BLaER1 treated with 17β-estradiol and CSF1 and Interleukin-3, amounts not matched to agents 10 nM and 100 nM (cell line): ENCODE measurements at regions not wholly inside any gene's neighbourhood (a gene's known extent, or its start where the extent isn't known, plus 50 kb on each side); places are given as distances from the start of the nearest gene placed in this dataset.
"Not testable (repeated sequence)": the region's sequence is repeated elsewhere in the genome, so short reads cannot be mapped to it uniquely, and the experiment has no call there.

Experiments
- H3K27ac ChIP-seq, 11 experiments: shearing (Covaris generic); formaldehyde crosslinking; 2 replicates each; pipeline ENCODE4 v1.8.1; 2022
- H3K27me3 ChIP-seq, 11 experiments: shearing (Covaris generic); formaldehyde crosslinking; 2 replicates each; pipeline ENCODE4 v1.8.1; 2022
- H3K36me3 ChIP-seq, 11 experiments: shearing (Covaris generic); formaldehyde crosslinking; 2 replicates each; pipeline ENCODE4 v1.8.1; 2022
- H3K4me1 ChIP-seq, 10 experiments: shearing (Covaris generic); formaldehyde crosslinking; 2 replicates each; pipeline ENCODE4 v1.8.1; 2022
- H3K4me2 ChIP-seq, 11 experiments: shearing (Covaris generic); formaldehyde crosslinking; 2 replicates each; pipeline ENCODE4 v1.8.1; 2022
- H3K4me3 ChIP-seq, 10 experiments: shearing (Covaris generic); formaldehyde crosslinking; 2 replicates each; pipeline ENCODE4 v1.8.1; 2022
- H3K9ac ChIP-seq, 11 experiments: shearing (Covaris generic); formaldehyde crosslinking; 2 replicates each; pipeline ENCODE4 v1.8.1; 2022
- H3K9me3 ChIP-seq, 11 experiments: shearing (Covaris generic); formaldehyde crosslinking; replicated peaks in 1 of 11; 2 replicates each; pipeline ENCODE4 v1.8.1; 2022
- H4K20me1 ChIP-seq, 11 experiments: shearing (Covaris generic); formaldehyde crosslinking; 2 replicates each; pipeline ENCODE4 v1.8.1; 2022
- Cebpa-rat ChIP-seq, 11 experiments: shearing (Covaris generic); IDR thresholded peaks; 2 replicates each; pipeline ENCODE4 v1.8.1; 2022

DNA sequence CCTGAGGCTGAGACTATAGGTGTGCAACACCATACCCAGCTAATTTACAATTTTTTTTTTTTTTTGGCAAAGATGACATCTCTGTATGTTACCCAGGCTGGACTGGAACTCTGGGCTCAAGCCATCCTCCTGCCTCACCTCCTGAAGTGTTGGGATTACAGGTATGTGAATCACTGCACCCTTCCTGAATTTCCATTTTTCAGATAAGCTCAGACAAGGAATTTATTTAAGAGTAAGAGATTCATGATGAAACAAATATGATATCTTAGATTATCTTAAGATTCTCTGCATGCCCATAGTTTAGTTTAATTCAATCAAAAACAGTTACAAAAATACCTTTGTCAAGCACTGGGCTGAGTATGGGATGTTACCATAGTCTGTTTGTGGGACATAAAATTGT lies 128.4 kb upstream of the BASP1 start:
- no peak overlapping the region for H3K4me3 ChIP-seq
- H3K9me3 ChIP-seq, result no peaks in the 10 kb centered on the region
- no peak overlapping the region for H3K27ac ChIP-seq
- no peaks in the 10 kb centered on the region for H3K27me3 ChIP-seq
- H4K20me1 ChIP-seq, result no peaks in the 10 kb centered on the region
- H3K4me1 ChIP-seq, result peaks cover 3 to 9% (median 6%) of the 10 kb centered on the region in 10 experiments; a peak in 6 of 20 replicates
- TF ChIP-seq Cebpa-rat (IDR thresholded peaks at IDR 0.05), result no peak
- H3K36me3 ChIP-seq, result no peaks in the 10 kb centered on the region
- H3K9ac ChIP-seq, result no peak overlapping the region
- H3K4me2 ChIP-seq, result no peak overlapping the region

DNA sequence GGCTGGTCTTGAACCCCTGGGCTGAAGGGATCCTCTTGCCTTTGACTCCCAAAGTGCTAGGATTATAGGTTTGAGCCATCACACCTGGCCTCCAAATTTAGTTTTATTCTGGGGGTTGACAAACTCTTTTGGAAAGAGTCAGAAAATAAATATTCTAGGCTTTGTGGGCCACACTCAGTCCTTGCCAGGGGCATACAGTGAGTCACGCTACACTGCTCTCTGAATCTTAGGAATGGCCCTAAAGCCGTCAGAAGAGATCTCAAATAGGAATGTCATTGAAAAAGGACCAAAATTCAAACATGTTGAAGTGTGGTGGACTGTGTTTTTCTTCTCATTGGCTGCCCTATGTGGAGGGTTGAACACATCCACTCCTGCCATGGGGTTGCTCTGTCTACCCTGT lies 127.7 kb upstream of the BASP1 start:
- H3K4me1 ChIP-seq, result peaks cover 3 to 9% (median 6%) of the 10 kb centered on the region in 10 experiments; a peak in 6 of 20 replicates
- H3K27ac ChIP-seq, result no peak overlapping the region
- no peak overlapping the region for H3K9ac ChIP-seq
- H3K27me3 ChIP-seq, result no peaks in the 10 kb centered on the region
- H3K4me3 ChIP-seq, result no peak overlapping the region
- no peak for TF ChIP-seq Cebpa-rat (IDR thresholded peaks at IDR 0.05)
- H3K36me3 ChIP-seq, result no peaks in the 10 kb centered on the region
- H4K20me1 ChIP-seq, result no peaks in the 10 kb centered on the region
- no peak overlapping the region for H3K4me2 ChIP-seq
- H3K9me3 ChIP-seq, result no peaks in the 10 kb centered on the region

DNA sequence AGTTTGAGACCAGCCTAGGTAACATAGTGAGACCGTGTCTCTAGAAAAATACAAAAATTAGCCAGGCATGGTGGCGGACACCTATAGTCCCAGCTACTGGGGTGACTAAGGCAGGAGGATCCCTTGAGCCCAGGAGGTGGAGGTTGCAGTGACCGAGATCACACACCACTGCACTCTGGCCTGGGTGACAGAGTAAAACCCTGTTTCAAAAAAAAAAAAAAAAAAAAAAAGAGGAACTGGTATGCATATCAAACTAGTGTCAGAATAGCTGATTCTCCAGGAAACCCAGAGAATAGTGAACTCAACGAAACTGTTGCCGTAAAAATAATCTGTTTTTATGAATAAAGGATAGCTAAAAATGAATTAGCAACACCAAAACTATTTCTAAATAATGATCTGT lies 126.6 kb upstream of the BASP1 start:
- Histone ChIP-seq H3K36me3 (no peaks in the 10 kb centered on the region), H4K20me1 (no peaks in the 10 kb centered on the region; a peak in 1 of 22 replicates), H3K27me3 (no peaks in the 10 kb centered on the region), H3K4me2 (peak overlapping the region in 3 of 11 experiments; percentile 15 to 51 (median 33); a peak in 4 of 22 replicates), H3K9ac (no peak overlapping the region), H3K4me1 (peaks cover 3 to 9% (median 6%) of the 10 kb centered on the region in 10 experiments; a peak in 6 of 20 replicates), H3K4me3 (no peak overlapping the region), H3K9me3 (no peaks in the 10 kb centered on the region), H3K27ac (no peak overlapping the region)
- TF ChIP-seq Cebpa-rat (IDR thresholded peaks at IDR 0.05), result no peak

DNA sequence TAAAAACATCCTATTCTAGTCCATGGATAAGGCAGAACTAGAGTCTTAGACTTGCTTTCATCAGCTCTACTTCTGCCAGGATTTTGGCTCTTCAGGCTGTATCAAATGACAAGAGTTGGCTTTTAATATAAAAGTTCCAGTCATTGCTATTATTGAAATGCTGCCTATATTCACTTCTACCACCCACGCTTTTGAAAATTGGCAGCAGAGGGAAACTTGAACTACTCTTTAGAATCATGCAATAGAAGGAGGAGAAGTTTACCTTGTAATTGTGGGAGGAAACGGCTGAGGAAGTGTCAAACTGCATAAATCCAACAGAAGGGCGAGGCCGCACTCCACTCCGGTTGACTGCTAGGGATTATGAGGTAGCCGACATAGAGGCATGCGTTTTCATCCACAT lies 122.6 kb upstream of the BASP1 start:
- Histone ChIP-seq H3K9ac (no peak overlapping the region), H4K20me1 (no peaks in the 10 kb centered on the region; a peak in 1 of 22 replicates), H3K4me1 (peaks cover 9 to 25% (median 15%) of the 10 kb centered on the region in 10 experiments; a peak in 12 of 20 replicates), H3K27me3 (peaks cover 0 to 8% (median 0%) of the 10 kb centered on the region in 11 experiments; a peak in 2 of 22 replicates), H3K36me3 (no peaks in the 10 kb centered on the region), H3K27ac (no peak overlapping the region), H3K4me2 (0 out of 22 replicates have a peak overlapping the region, but pooled peaks of 1 of the 11 experiments have one; percentile 2), H3K4me3 (no peak overlapping the region), H3K9me3 (no peaks in the 10 kb centered on the region)
- TF ChIP-seq Cebpa-rat (IDR thresholded peaks at IDR 0.05), result no peak

DNA sequence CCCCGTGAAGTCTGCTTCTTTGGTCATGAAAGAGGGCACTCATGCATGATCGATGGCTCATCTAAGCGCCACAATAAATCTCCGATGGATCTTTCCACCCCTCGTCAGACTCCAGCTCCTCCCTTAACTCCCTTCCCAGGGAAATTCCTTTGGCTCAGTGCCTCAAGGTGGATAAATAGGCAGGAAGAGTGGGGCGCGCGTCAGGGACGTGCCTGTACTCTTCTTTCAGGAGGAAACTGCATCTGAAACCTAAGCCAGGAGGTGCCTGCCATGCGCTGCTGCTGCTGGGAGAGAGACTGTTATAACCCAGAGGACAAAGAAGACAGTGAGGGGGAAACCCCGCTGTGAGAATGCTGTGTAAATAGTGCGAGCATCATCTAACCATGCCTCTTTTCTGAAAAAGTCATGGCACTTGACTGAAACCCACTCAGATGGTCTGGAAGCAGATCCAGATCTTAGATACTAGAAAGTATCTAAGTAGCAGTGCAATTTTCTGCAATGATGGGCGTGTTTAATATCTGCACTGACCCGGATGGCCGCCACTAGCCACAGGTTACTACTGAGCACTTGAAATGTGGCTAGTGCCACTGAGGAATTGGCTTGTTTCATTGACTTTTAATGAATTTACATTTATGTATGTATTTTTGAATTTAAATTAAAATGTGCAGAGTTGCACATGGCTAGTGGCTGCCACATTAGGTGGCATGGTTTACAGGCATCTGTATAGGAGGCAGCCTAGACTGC lies 120.3 kb upstream of the BASP1 start:
- H3K4me2 ChIP-seq, result peak overlapping the region in 9 of 11 experiments; percentile 17 to 64 (median 40); a peak in 16 of 22 replicates
- peaks cover 0 to 8% (median 0%) of the 10 kb centered on the region in 11 experiments; a peak in 2 of 22 replicates for H3K27me3 ChIP-seq
- no peaks in the 10 kb centered on the region for H3K36me3 ChIP-seq
- no peaks in the 10 kb centered on the region for H3K9me3 ChIP-seq
- peak overlapping the region in 1 of 11 experiments; percentile 30; a peak in 1 of 22 replicates for H3K9ac ChIP-seq
- no peaks in the 10 kb centered on the region; a peak in 1 of 22 replicates for H4K20me1 ChIP-seq
- H3K4me1 ChIP-seq, result peaks cover 2 to 19% (median 10%) of the 10 kb centered on the region in 10 experiments; a peak in 13 of 20 replicates
- no peak for TF ChIP-seq Cebpa-rat (IDR thresholded peaks at IDR 0.05)
- no peak overlapping the region for H3K4me3 ChIP-seq
- no peak overlapping the region for H3K27ac ChIP-seq

DNA sequence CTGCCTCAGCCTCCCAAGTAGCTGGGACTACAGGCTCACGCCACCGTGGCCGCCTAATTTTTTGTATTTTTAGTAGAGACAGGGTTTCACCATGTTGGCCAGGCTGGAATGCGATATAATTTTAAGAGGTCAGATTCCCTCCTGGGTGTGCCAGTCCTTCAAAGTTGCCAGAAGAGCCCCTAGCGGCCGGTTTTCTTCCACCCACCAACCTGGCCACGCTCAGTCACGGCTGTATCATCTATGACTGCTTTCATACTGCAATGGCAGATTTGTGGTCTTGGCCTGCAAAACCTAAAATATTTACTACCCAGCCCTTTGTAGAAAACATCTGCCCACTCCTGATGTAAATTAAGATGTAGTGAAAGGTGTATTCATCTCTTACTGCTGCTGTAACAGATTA lies 117.5 kb upstream of the BASP1 start:
- no peaks in the 10 kb centered on the region for H3K9me3 ChIP-seq
- no peak overlapping the region for H3K9ac ChIP-seq
- no peaks in the 10 kb centered on the region for H3K36me3 ChIP-seq
- no peaks in the 10 kb centered on the region; a peak in 1 of 22 replicates for H4K20me1 ChIP-seq
- no peak for TF ChIP-seq Cebpa-rat (IDR thresholded peaks at IDR 0.05)
- peaks cover 0 to 8% (median 0%) of the 10 kb centered on the region in 11 experiments; a peak in 2 of 22 replicates for H3K27me3 ChIP-seq
- no peak overlapping the region for H3K4me3 ChIP-seq
- no peak overlapping the region for H3K27ac ChIP-seq
- H3K4me2 ChIP-seq, result no peak overlapping the region
- peaks cover 6 to 30% (median 15%) of the 10 kb centered on the region in 10 experiments; a peak in 14 of 20 replicates for H3K4me1 ChIP-seq

DNA sequence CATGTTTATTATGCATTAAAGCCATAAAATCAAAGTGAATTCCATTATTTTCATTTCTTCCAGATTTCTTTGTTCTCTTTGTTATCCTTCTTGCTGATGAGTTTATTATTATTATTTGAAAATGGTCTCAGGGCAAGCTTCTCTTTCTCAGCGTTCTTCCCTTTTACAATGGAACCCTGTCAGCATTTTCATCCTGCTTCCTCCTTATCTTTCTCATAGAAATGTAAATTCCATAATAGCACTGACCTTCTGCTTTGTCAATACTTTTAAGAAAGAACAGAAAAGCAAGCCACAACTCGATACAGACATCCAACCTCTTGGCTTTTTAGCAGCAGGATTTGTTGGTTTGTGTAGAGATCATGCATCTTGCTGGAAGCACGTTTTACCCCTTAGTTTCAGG lies 114.0 kb upstream of the BASP1 start:
- Histone ChIP-seq H3K27me3 (no peaks in the 10 kb centered on the region), H3K4me2 (peak overlapping the region in 3 of 11 experiments; percentile 29 to 70 (median 65); a peak in 6 of 22 replicates), H3K27ac (peak overlapping the region in 1 of 11 experiments; percentile 57; a peak in 1 of 22 replicates), H3K4me3 (no peak overlapping the region), H3K9me3 (no peaks in the 10 kb centered on the region), H3K4me1 (peaks cover 0 to 55% (median 5%) of the 10 kb centered on the region in 10 experiments; a peak in 14 of 20 replicates), H3K36me3 (no peaks in the 10 kb centered on the region), H4K20me1 (no peaks in the 10 kb centered on the region), H3K9ac (no peak overlapping the region)
- no peak for TF ChIP-seq Cebpa-rat (IDR thresholded peaks at IDR 0.05)

DNA sequence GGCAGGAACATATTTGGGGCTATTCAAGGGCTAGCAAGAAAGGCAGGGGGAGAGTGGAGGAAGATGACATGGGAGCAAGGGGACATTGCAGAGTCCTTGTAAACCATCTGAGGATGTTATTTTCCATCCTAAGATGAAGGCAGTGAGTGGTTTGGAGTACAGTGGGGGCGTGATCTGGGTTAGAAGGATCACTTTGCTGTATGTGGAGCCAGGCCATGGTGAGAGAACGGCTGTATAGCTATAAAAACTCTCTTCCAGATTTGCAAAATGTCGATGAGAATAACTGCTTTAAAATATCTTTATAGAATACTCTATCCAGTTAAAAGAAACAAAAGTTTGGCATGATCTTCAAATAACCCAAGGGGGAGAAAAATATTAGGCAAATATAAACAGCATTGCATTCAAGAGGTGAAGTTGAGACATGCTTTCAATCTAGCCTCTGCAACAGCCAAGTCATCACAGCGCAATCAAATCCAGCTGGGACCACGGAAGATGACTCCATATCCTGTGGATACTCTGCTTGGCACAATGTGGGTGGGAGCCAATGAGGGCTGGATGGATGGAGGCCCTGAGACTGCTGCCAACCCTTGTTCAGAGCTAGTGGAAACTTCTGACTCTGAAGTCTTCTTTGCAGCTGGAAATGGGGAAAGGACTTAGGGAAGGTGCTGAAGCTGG lies 111.5 kb upstream of the BASP1 start:
- Histone ChIP-seq H4K20me1 (no peaks in the 10 kb centered on the region; a peak in 1 of 22 replicates), H3K36me3 (no peaks in the 10 kb centered on the region), H3K27me3 (no peaks in the 10 kb centered on the region), H3K27ac (no peak overlapping the region), H3K4me2 (peak overlapping the region in 4 of 11 experiments; percentile 12 to 45 (median 26); a peak in 5 of 22 replicates), H3K4me3 (no peak overlapping the region), H3K9me3 (no peaks in the 10 kb centered on the region), H3K4me1 (peaks cover 11 to 77% (median 17%) of the 10 kb centered on the region in 10 experiments), H3K9ac (no peak overlapping the region)
- 0 out of 22 replicates have a peak, but pooled peaks of 1 of the 11 experiments have one; percentile 9 for TF ChIP-seq Cebpa-rat (IDR thresholded peaks at IDR 0.05)

DNA sequence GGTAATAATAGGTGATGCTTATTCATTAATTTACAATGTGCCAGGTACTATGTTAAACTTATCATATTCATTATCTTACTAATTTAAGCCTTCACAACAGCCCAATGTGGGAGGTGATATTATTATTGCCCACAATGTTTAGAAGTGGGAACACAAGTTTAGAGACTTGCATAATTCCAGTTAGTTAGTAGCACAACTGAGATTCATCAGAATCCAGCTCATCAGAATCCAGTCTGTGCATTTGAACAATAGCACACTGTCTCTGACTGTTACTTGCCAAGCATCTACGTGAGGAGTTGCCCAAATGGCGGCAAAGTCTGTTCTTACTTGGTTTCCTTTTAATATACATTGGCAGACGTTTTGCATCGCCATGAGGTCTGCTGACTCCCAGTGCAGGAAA lies 110.9 kb upstream of the BASP1 start:
- peaks cover 11 to 82% (median 17%) of the 10 kb centered on the region in 10 experiments for H3K4me1 ChIP-seq
- no peak overlapping the region for H3K27ac ChIP-seq
- H3K9ac ChIP-seq, result no peak overlapping the region
- H3K36me3 ChIP-seq, result no peaks in the 10 kb centered on the region
- H4K20me1 ChIP-seq, result no peaks in the 10 kb centered on the region; a peak in 1 of 22 replicates
- no peaks in the 10 kb centered on the region for H3K27me3 ChIP-seq
- H3K9me3 ChIP-seq, result no peaks in the 10 kb centered on the region
- H3K4me3 ChIP-seq, result no peak overlapping the region
- H3K4me2 ChIP-seq, result peak overlapping the region in 2 of 11 experiments; percentile 33 to 45; a peak in 3 of 22 replicates
- no peak for TF ChIP-seq Cebpa-rat (IDR thresholded peaks at IDR 0.05)

DNA sequence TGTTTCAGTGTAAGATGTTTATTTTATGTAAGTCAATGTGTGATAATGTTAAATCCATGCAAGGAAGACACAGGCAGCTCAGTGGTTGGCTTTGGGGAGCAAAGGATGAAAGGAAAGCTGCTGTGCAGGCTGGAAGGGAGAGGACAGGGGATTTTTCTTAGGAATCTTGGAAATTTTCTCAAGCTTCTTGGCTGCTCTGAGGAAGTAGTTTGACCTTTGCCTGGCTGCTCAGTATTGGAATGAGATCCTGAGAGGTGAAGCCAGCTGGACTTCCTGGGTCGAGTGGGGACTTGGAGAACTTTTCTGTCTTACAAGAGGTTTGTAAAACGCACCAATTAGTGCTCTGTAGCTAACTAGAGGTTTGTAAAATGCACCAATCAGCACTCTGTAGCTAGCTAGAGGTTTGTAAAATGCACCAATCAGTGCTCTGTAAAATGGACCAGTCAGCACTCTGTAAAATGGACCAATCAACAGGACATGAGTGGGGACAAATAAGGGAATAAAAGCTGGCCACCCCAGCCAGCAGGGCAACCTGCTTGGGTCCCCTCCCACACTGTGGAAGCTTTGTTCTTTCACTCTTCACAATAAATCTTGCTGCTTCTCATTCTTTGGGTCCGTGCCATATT lies 105.2 kb upstream of the BASP1 start:
- H4K20me1 ChIP-seq, H3K27ac ChIP-seq, H3K27me3 ChIP-seq, H3K36me3 ChIP-seq, H3K9ac ChIP-seq, H3K9me3 ChIP-seq, H3K4me3 ChIP-seq: not testable (repeated sequence)
- Histone ChIP-seq H3K4me2 (peak overlapping the region in 4 of 11 experiments; percentile 40 to 71 (median 63); a peak in 7 of 22 replicates), H3K4me1 (peaks cover 11 to 79% (median 20%) of the 10 kb centered on the region in 10 experiments)
